WTC11 (cell line): ENCODE measurements at regions not wholly inside any gene's neighbourhood (a gene's known extent, or its start where the extent isn't known, plus 50 kb on each side); places are given as distances from the start of the nearest gene placed in this dataset.

ENCODE experiments used
- ATAC-seq: fragments of 200-7000 bp; cut with Tn5 transposase; 2 replicates; pipeline ENCODE4 v1.10.0; 2021; ENCODE audit warnings: mild to moderate bottlenecking, moderate library complexity
- CTCF ChIA-PET: fragments of 300-600 bp; sonication (Branson Sonifier 250); formaldehyde crosslinking; loops from one replicate; lab custom pipeline; 2021; ENCODE audit warnings: antibody characterized with exemption; lab: Charles Lee
- POLR2A ChIA-PET: fragments of 350-600 bp; sonication (Branson Sonifier 250); formaldehyde crosslinking; loops from one replicate; lab custom pipeline; 2021; ENCODE audit warnings: antibody characterized with exemption; lab: Charles Lee
- DNase-seq: peaks from one replicate; pipeline ENCODE4 v3.0.0; 2021; ENCODE audit warnings: low spot score
- H3K27ac Mint-ChIP-seq: 2 replicates; pipeline ENCODE4 v1.8.0; 2021; ENCODE audit warnings: mixed read lengths
- H3K27me3 Mint-ChIP-seq: 2 replicates; pipeline ENCODE4 v1.8.0; 2021; ENCODE audit warnings: low read depth, mild to moderate bottlenecking, moderate library complexity, mixed read lengths
- H3K36me3 Mint-ChIP-seq: 2 replicates; pipeline ENCODE4 v1.8.0; 2021; ENCODE audit warnings: mixed read lengths
- H3K4me1 Mint-ChIP-seq: 2 replicates; pipeline ENCODE4 v1.8.0; 2022; ENCODE audit warnings: mixed read lengths
- H3K4me3 Mint-ChIP-seq: 2 replicates; pipeline ENCODE4 v1.8.0; 2021; ENCODE audit warnings: mild to moderate bottlenecking, moderate library complexity, mixed read lengths
- H3K9me3 Mint-ChIP-seq: 2 replicates; pipeline ENCODE4 v1.8.0; 2021; ENCODE audit warnings: mixed read lengths
- ARID4B ChIP-seq: sonication (generic); formaldehyde crosslinking; IDR thresholded peaks from 2 replicates; pipeline ENCODE4 v1.8.0; 2023; ENCODE audit warnings: missing genetic modification reagents, mild to moderate bottlenecking, borderline replicate concordance
- ATF2 ChIP-seq: sonication (generic); formaldehyde crosslinking; IDR thresholded peaks from 2 replicates; pipeline ENCODE4 v1.8.1; 2022; ENCODE audit warnings: low read depth, missing genetic modification reagents, borderline replicate concordance
- CBFB ChIP-seq: sonication (generic); formaldehyde crosslinking; IDR thresholded peaks from 2 replicates; pipeline ENCODE4 v1.8.1; 2022; ENCODE audit warnings: mild to moderate bottlenecking, low read depth, missing genetic modification reagents
- FOXJ3 ChIP-seq: sonication (generic); formaldehyde crosslinking; IDR thresholded peaks from 2 replicates; pipeline ENCODE4 v1.9.0; 2021; ENCODE audit warnings: missing genetic modification reagents, mild to moderate bottlenecking, borderline replicate concordance
- FOXK1 ChIP-seq: sonication (generic); formaldehyde crosslinking; IDR thresholded peaks from 2 replicates; pipeline ENCODE4 v1.8.0; 2022; ENCODE audit warnings: mild to moderate bottlenecking, moderate library complexity, missing genetic modification reagents
- GABPB1 ChIP-seq: sonication (generic); formaldehyde crosslinking; IDR thresholded peaks from 2 replicates; pipeline ENCODE4 v1.8.1; 2023; ENCODE audit warnings: mild to moderate bottlenecking, missing genetic modification reagents
- GTF2I ChIP-seq: fragments of 250-450 bp; sonication (Bioruptor Pico); conservative IDR thresholded peaks from 2 replicates; pipeline ENCODE4 v1.4.0; 2021; ENCODE audit warnings: mild to moderate bottlenecking
- JAZF1 ChIP-seq: fragments of 250-450 bp; sonication (Bioruptor Pico); IDR thresholded peaks from 2 replicates; pipeline ENCODE4 v1.9.0; 2021; ENCODE audit warnings: moderate library complexity, mild to moderate bottlenecking, inconsistent platforms
- JUN ChIP-seq: sonication (generic); formaldehyde crosslinking; IDR thresholded peaks from 2 replicates; pipeline ENCODE4 v1.8.0; 2023; ENCODE audit warnings: mild to moderate bottlenecking, missing genetic modification reagents
- MXD4 ChIP-seq: fragments of 250-450 bp; sonication (Bioruptor Pico); IDR thresholded peaks from 2 replicates; pipeline ENCODE4 v1.8.0; 2021; ENCODE audit warnings: mild to moderate bottlenecking, moderate library complexity, borderline replicate concordance
- MYBL2 ChIP-seq: sonication (generic); formaldehyde crosslinking; IDR thresholded peaks from 2 replicates; pipeline ENCODE4 v1.8.1; 2023; ENCODE audit warnings: mild to moderate bottlenecking, moderate library complexity, missing genetic modification reagents
- NFE2L1 ChIP-seq: sonication (generic); formaldehyde crosslinking; IDR thresholded peaks from 2 replicates; pipeline ENCODE4 v1.8.1; 2023; ENCODE audit warnings: missing genetic modification reagents
- PRRX2 ChIP-seq: fragments of 250-450 bp; sonication (Bioruptor Pico); IDR thresholded peaks from 2 replicates; pipeline ENCODE4 v1.8.0; 2021; ENCODE audit warnings: mild to moderate bottlenecking
- ZBTB21 ChIP-seq: sonication (generic); formaldehyde crosslinking; IDR thresholded peaks from 2 replicates; pipeline ENCODE4 v1.8.1; 2023; ENCODE audit warnings: mild to moderate bottlenecking, missing genetic modification reagents, borderline replicate concordance
- ZNF138 ChIP-seq: sonication (generic); formaldehyde crosslinking; conservative IDR thresholded peaks from 2 replicates; pipeline ENCODE4 v1.8.1; 2022; ENCODE audit warnings: mild to moderate bottlenecking, moderate library complexity, missing genetic modification reagents
- ZNF396 ChIP-seq: fragments of 250-450 bp; sonication (Bioruptor Pico); IDR thresholded peaks from 2 replicates; pipeline ENCODE4 v1.8.0; 2021; ENCODE audit warnings: mild to moderate bottlenecking, moderate library complexity, borderline replicate concordance
- ZNF416 ChIP-seq: fragments of 250-450 bp; sonication (Bioruptor Pico); IDR thresholded peaks from 2 replicates; pipeline ENCODE4 v1.9.0; 2021; ENCODE audit warnings: mild to moderate bottlenecking, inconsistent platforms
- ZSCAN18 ChIP-seq: fragments of 250-450 bp; sonication (Bioruptor Pico); IDR thresholded peaks from 2 replicates; pipeline ENCODE4 v2.1.2; 2022; ENCODE audit warnings: mild to moderate bottlenecking, moderate library complexity
- TF ChIP-seq, protein P1 (sequence below): sonication (generic); formaldehyde crosslinking; conservative IDR thresholded peaks from 2 replicates; pipeline ENCODE4 v1.8.1; 2023; ENCODE audit warnings: mild to moderate bottlenecking, low read depth, missing genetic modification reagents, moderate library complexity
- TF ChIP-seq, protein P2 (sequence below): sonication (generic); formaldehyde crosslinking; IDR thresholded peaks from 2 replicates; pipeline ENCODE4 v1.8.0; 2023; ENCODE audit warnings: missing genetic modification reagents
- TF ChIP-seq, protein P3 (sequence below): sonication (generic); formaldehyde crosslinking; IDR thresholded peaks from 2 replicates; pipeline ENCODE4 v1.8.1; 2022; ENCODE audit warnings: missing genetic modification reagents, borderline replicate concordance
- TF ChIP-seq, protein P4 (sequence below): sonication (generic); formaldehyde crosslinking; IDR thresholded peaks from 2 replicates; pipeline ENCODE4 v1.8.1; 2023; ENCODE audit warnings: mild to moderate bottlenecking, missing genetic modification reagents, borderline replicate concordance

DNA sequence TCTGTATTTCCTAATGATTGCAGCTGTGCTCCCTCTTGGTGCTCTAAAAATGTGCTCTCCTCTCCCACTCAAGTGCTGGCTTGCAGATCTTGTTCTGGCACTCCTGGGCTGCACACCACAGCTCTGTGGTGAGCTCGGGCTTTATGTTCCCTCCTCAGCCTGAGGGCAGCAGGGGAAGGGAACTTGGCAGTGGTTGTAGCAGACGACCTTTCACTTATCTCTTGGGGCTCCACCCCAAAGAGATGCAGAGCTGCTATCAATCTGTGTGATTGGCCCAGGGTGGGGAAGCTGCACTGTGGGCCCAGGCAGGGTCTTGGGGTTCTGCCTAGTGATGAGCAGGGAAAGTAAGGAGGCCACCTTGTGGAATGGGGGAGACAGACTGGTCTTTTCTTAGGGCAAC, 143.5 kb upstream of the GORAB start (continued):
- no peak for TF ChIP-seq ZSCAN18
- TF ChIP-seq MYBL2: no peak
- TF ChIP-seq ARID4B (CRISPR knock-in tag): no peak
- no peak for TF ChIP-seq JUN (CRISPR knock-in tag)
- TF ChIP-seq ATF2: no peak
- no peak for TF ChIP-seq ZNF138 (CRISPR knock-in tag)
- TF ChIP-seq, protein P1, sequence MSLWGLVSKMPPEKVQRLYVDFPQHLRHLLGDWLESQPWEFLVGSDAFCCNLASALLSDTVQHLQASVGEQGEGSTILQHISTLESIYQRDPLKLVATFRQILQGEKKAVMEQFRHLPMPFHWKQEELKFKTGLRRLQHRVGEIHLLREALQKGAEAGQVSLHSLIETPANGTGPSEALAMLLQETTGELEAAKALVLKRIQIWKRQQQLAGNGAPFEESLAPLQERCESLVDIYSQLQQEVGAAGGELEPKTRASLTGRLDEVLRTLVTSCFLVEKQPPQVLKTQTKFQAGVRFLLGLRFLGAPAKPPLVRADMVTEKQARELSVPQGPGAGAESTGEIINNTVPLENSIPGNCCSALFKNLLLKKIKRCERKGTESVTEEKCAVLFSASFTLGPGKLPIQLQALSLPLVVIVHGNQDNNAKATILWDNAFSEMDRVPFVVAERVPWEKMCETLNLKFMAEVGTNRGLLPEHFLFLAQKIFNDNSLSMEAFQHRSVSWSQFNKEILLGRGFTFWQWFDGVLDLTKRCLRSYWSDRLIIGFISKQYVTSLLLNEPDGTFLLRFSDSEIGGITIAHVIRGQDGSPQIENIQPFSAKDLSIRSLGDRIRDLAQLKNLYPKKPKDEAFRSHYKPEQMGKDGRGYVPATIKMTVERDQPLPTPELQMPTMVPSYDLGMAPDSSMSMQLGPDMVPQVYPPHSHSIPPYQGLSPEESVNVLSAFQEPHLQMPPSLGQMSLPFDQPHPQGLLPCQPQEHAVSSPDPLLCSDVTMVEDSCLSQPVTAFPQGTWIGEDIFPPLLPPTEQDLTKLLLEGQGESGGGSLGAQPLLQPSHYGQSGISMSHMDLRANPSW (CRISPR knock-in tag): no peak
- no peak for TF ChIP-seq ZNF396
- TF ChIP-seq NFE2L1 (CRISPR knock-in tag): no peak
- no peak for TF ChIP-seq MXD4 (CRISPR knock-in tag)
- no peak for TF ChIP-seq GABPB1 (CRISPR knock-in tag)
- TF ChIP-seq, protein P2, sequence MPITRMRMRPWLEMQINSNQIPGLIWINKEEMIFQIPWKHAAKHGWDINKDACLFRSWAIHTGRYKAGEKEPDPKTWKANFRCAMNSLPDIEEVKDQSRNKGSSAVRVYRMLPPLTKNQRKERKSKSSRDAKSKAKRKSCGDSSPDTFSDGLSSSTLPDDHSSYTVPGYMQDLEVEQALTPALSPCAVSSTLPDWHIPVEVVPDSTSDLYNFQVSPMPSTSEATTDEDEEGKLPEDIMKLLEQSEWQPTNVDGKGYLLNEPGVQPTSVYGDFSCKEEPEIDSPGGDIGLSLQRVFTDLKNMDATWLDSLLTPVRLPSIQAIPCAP (CRISPR knock-in tag): no peak
- TF ChIP-seq, protein P3, sequence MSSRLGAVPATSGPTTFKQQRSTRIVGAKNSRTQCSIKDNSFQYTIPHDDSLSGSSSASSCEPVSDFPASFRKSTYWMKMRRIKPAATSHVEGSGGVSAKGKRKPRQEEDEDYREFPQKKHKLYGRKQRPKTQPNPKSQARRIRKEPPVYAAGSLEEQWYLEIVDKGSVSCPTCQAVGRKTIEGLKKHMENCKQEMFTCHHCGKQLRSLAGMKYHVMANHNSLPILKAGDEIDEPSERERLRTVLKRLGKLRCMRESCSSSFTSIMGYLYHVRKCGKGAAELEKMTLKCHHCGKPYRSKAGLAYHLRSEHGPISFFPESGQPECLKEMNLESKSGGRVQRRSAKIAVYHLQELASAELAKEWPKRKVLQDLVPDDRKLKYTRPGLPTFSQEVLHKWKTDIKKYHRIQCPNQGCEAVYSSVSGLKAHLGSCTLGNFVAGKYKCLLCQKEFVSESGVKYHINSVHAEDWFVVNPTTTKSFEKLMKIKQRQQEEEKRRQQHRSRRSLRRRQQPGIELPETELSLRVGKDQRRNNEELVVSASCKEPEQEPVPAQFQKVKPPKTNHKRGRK: no peak
- TF ChIP-seq, all 79 proteins: peak for 0

DNA sequence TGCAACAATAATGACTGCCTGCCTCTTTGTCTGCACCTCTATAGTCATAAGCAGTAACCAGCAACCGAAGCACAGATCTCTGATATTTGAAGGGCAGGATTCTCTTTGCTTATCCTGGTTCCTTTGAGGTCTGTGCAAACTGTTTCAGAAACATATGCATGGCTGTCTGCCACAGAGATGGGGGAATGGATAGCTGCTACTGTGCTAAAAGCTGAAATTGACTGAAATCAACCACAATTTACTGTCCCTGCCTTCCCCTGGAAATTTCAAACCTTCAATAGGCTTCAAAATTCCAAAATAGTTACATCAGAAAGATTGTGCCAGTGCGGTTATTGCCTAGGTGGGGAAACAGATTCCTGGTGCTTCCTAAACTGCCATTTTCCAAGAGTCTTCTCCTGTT, 136.8 kb upstream of the GORAB start:
- CTCF ChIA-PET: no interaction called here
- TF ChIP-seq ZNF396 (no peak), FOXK1 (CRISPR knock-in tag) (no peak), JAZF1 (no peak), PRRX2 (CRISPR knock-in tag) (no peak), JUN (CRISPR knock-in tag) (no peak), ZNF416 (CRISPR knock-in tag) (no peak), FOXJ3 (CRISPR knock-in tag) (no peak), ZBTB21 (no peak), CBFB (CRISPR knock-in tag) (no peak), GTF2I (CRISPR knock-in tag) (no peak)
- TF ChIP-seq, protein P4, sequence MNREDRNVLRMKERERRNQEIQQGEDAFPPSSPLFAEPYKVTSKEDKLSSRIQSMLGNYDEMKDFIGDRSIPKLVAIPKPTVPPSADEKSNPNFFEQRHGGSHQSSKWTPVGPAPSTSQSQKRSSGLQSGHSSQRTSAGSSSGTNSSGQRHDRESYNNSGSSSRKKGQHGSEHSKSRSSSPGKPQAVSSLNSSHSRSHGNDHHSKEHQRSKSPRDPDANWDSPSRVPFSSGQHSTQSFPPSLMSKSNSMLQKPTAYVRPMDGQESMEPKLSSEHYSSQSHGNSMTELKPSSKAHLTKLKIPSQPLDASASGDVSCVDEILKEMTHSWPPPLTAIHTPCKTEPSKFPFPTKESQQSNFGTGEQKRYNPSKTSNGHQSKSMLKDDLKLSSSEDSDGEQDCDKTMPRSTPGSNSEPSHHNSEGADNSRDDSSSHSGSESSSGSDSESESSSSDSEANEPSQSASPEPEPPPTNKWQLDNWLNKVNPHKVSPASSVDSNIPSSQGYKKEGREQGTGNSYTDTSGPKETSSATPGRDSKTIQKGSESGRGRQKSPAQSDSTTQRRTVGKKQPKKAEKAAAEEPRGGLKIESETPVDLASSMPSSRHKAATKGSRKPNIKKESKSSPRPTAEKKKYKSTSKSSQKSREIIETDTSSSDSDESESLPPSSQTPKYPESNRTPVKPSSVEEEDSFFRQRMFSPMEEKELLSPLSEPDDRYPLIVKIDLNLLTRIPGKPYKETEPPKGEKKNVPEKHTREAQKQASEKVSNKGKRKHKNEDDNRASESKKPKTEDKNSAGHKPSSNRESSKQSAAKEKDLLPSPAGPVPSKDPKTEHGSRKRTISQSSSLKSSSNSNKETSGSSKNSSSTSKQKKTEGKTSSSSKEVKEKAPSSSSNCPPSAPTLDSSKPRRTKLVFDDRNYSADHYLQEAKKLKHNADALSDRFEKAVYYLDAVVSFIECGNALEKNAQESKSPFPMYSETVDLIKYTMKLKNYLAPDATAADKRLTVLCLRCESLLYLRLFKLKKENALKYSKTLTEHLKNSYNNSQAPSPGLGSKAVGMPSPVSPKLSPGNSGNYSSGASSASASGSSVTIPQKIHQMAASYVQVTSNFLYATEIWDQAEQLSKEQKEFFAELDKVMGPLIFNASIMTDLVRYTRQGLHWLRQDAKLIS (CRISPR knock-in tag): no peak

More for the DNA sequence above, 136.8 kb upstream of the GORAB start:
- H3K4me1 Mint-ChIP-seq: no peaks in the 10 kb centered on the region
- DNase-seq: no peak
- no peaks in the 10 kb centered on the region for H3K36me3 Mint-ChIP-seq
- POLR2A ChIA-PET: no interaction called here
- H3K9me3 Mint-ChIP-seq: no peaks in the 10 kb centered on the region
- H3K27me3 Mint-ChIP-seq: no peaks in the 10 kb centered on the region
- ATAC-seq: no peak
- H3K27ac Mint-ChIP-seq: no peak overlapping the region
- no peak overlapping the region for H3K4me3 Mint-ChIP-seq
